GM19452 (cell line): ENCODE measurements at regions not wholly inside any gene's neighbourhood (a gene's known extent, or its start where the extent isn't known, plus 50 kb on each side); places are given as distances from the start of the nearest gene placed in this dataset.
"Not testable (repeated sequence)": the region's sequence is repeated elsewhere in the genome, so short reads cannot be mapped to it uniquely, and the experiment has no call there.

Experiments used
- ATAC-seq: cut with Tn5 transposase; IDR thresholded peaks from one replicate; pipeline ENCODE4 v1.9.1; 2021; ENCODE audit not compliant: unreplicated experiment

DNA sequence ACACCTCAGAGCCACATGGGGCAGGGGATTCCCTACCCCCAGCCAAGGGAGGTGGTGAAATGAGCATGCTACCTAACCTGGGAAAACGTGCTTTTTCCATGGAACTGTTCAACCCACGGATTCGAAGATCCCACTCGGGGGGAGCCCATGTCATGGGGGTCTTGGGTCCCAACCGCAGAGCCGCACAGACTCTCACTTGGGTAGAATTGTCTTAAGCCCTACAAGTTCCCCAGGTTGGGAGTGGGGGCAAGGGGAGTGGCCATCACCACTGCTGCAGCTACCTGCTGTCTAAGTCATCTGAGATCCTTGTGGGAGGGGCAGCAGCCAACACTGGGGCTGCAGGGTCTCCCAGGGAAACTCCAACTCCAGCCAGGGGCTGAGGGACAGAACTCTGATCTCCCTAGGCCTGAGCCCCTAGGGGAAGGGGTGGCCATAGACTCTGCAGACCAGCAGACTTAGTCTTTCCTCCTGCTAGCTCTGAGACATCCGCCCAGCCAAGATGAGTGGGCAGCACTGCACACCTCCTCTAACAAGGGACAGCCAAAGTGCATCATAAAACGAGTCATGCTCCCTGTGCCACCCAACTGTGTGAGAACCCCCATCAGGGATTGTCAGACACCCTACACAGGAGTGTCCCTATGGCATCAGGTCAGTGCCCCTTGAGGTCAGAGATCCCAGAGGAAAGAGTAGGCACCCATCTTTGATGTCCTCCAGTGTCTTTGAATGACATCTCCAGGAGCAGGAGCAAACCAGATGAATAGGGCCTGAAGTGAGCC, 610.4 kb upstream of the SLITRK6 start:
- ATAC-seq = no peak

DNA sequence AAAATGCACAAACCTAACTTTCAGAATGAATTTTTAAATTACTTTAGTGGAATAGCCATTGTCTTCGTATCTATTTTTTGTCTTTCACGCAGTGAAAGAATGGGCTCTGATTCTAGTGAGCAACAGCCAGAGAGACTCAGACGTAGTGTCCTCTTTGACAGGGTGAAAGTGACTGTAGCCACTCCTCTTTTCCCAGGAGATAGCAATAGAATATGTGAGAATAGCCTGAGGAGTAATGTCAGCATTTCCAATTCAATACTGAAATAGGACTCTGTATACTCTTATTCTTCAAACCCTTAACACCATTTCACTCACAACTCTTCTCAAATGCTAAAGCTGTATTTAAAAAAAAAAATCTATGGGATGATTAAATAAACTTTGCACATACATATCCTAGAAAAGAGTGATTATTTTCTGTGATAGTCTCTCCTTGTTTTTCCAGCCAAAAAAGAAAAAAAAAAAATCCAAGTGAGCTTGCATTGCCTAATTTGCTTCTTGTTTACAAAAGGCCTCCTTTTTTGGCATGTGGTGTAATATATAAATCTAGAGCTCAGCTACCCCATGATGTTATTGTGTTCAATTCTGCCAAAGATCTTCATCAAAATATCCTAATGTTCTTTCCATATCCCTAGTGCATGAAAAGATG, 626.1 kb upstream of the SLITRK6 start:
- ATAC-seq = no peak

DNA sequence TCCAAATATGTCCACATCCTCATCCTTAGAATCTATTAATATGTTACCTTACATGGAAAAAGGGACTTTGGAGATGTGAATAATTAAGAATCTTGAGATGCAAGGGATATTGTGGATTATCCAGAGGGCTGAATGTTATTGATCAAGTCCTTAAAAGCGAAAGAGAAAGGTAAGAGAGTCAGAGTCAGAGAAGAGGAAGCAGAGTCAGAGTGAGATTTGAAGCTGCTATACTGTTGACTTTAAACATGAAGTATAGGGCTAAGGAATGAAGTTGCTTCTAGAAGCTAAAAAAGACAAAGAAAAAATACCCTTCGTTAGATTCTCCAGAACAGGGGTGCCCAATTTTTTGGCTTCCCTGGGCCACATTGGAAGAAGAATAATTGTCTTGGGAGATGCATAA, 627.2 kb upstream of the SLITRK6 start:
- no peak for ATAC-seq

GRCh38 chr13:86429756-86430155, 630.5 kb upstream of the SLITRK6 start:
- no peak for ATAC-seq

- ATAC-seq = no peak
These were observed 638.8 kb upstream of the SLITRK6 start for GRCh38 chr13:86438034-86438433.

GRCh38 chr13:86445206-86445605, 646.0 kb upstream of the SLITRK6 start:
- no peak for ATAC-seq

GRCh38 chr13:86445672-86446071, 646.5 kb upstream of the SLITRK6 start:
- no peak for ATAC-seq

DNA sequence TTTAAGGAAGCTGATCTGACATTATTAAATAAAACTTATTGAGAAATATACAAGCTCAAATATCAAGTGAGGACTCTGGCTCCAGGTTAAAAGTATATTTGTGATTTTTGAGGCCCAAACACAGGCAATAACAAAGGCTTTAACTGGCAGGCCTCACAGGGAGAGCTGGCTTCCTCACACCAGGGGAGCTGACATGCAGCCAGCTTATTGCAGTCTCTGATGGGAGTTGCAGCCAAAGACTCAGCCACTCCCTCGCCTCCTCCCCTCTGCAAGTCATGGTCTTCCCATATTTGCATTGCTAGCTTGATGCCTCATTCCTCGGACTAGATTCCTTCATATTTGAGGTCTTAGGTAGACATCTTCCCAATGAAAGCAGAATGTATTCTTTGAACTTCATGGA, 647.1 kb upstream of the SLITRK6 start:
- ATAC-seq = no peak

DNA sequence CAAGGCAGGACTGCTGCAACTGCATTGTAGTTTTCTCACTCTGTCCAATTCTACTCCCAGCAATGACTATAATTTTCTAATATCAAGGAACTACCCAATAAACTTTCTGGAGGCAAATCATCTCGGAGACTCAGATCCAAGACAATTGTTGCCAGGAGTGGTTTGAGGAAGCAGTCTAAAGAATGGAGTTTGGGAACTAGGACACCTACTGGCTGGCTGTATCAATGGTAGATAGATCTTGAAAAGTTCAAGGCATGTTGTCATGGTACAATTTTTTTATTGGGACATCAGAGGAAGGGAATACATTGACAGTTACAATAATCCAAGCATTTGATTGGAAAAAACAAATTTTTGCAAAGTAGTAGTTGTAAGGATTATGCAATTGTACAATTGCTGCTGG, 648.3 kb upstream of the SLITRK6 start:
- ATAC-seq = no peak

DNA sequence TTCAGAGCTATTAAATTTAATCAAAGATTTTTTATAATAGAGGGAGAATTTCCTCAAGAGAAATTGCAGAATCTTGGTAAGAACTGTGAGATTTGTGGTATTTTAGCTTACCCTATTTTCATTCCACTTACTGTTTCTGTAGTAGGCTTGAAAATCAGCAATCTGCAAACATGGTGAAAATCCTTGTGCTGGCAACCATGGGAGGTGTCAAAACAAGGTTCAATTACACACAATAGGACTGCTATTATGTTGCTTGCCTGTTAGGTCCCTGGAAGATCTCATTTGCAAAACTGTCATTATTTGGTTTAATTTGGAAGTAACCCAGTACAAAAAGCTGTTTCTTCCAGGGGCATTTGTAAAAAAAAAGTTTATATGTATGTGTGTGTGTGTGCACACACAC, 662.8 kb upstream of the SLITRK6 start:
- no peak for ATAC-seq

GRCh38 chr13:86464193-86464592, 665.0 kb upstream of the SLITRK6 start:
- ATAC-seq = no peak

GRCh38 chr13:86474971-86475370, 675.8 kb upstream of the SLITRK6 start:
- ATAC-seq = no peak

DNA sequence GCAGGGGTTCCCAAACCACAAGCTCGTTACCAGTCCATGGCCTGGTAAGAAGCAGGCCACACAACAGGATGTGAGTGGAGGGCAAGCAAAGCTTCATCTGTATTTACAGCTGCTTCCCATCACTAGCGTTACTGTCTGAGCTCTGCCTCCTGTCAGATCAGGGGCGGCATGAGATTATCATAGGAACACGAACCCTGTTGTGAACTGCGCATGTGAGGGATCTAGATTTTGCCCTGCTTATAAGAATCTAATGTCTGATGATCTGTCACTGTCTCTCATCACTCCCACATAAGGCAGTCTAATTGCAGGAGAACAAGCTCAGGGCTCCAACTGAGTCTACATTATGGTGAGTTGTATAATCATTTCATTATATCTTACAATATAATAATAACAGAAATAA, 677.4 kb upstream of the SLITRK6 start:
- no peak for ATAC-seq

- ATAC-seq = no peak
These were observed 687.4 kb upstream of the SLITRK6 start for GRCh38 chr13:86486582-86486981.

- ATAC-seq = no peak
These were observed 691.9 kb upstream of the SLITRK6 start for GRCh38 chr13:86491121-86491520.

DNA sequence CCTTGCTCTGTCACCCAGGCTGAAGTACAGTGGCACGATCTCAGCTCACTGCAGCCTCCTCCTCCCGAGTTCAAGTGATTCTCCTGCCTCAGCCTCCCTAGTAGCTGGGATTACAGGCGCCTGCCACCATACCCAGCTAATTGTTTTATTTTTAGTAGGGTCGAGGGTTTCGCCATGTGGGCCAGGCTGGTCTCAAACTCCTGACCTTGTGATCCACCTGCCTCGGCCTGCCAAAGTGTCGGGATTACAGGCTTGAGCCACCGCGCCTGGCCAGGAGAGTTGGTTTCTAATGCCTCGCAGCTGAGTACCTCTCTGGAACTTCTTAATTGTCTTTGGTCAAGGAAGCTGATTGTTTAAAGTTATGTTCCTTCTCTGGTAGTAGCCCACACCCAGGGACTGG, 702.7 kb upstream of the SLITRK6 start:
- not testable (repeated sequence) for ATAC-seq

- ATAC-seq = no peak
These were observed 711.6 kb upstream of the SLITRK6 start for GRCh38 chr13:86510792-86511191.

DNA sequence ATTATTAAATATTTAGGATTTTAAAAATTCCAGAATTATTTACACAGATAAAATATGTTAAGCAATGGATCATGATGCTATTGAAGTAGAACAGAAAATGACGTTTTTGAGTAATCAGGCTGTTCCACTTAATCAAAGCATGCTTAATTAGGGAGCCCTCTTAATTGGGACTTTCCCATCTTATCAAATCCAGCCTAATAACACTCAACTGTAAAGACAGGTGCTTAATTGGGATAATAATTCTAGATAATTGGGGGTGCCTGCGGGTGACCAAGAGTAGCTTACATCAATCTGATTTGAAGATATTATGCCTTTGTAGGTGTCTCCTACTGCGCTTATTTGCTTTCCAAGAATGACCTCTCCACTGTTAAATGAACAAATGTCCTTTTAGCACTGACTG, 742.2 kb upstream of the SLITRK6 start:
- ATAC-seq = no peak

- ATAC-seq = no peak
These were observed 754.8 kb upstream of the SLITRK6 start for GRCh38 chr13:86554066-86554465.

DNA sequence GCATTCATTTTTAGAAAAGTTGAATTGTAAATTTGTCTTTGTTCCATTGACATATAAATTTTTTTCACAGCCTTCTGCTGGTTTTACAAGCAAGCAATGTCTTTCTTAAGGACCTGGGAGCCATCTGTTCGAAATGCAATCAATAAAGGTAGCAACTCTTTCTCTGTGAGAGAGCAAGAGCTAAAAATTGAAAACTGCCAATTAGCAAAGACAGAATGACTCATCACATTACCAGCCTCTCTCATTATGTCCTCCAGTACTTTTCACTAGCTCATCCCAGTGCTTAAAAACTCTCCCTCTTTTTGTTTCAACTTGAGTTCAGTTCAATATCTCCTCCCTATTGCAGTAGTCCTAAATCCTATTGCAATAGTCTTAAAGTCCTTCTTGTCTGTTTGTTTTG, 760.7 kb upstream of the SLITRK6 start:
- no peak for ATAC-seq

GRCh38 chr13:86562866-86563265, 763.6 kb upstream of the SLITRK6 start:
- no peak for ATAC-seq

DNA sequence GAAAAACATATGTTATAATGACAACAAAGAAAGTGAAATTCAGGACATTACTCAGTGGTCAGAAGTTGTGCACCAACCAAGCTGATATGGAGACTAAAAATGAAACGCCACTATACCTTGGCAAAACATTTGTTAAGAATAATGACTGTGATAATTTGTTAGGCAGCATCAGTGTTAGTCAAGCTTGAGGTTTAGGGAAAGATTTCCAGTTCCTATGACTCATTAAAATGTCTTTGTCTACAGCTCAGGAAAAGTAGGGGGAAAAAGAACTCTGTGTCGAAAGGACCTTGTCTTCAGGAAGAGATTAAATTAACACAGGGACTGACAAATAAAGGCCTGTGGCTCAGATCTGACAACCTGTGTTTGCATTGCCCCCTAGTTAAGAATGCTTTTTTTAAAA, 764.1 kb upstream of the SLITRK6 start:
- no peak for ATAC-seq

GRCh38 chr13:86567119-86567518, 767.9 kb upstream of the SLITRK6 start:
- ATAC-seq = no peak
